Parathyroid adenoma (tissue), 2 donors: ENCODE measurements at regions not wholly inside any gene's neighbourhood (a gene's known extent, or its start where the extent isn't known, plus 50 kb on each side); places are given as distances from the start of the nearest gene placed in this dataset.

Experiments
- H2AFZ ChIP-seq: fragments of 300-600 bp; sonication (generic); one replicate; pipeline ENCODE4 v1.7.0; 2017; ENCODE audit warnings: antibody characterized with exemption, mild to moderate bottlenecking
- H3K27ac ChIP-seq: fragments of 300-600 bp; sonication (generic); one replicate; pipeline ENCODE4 v1.7.0; 2017
- H3K27me3 ChIP-seq: fragments of 300-600 bp; sonication (generic); one replicate; pipeline ENCODE4 v1.7.0; 2017; ENCODE audit warnings: low read length; ENCODE audit not compliant: control insufficient read depth, insufficient read depth
- H3K36me3 ChIP-seq: fragments of 300-600 bp; sonication (generic); one replicate; pipeline ENCODE4 v1.7.0; 2017; ENCODE audit warnings: low read length; ENCODE audit not compliant: control insufficient read depth, insufficient read depth
- H3K4me1 ChIP-seq: fragments of 300-600 bp; sonication (generic); one replicate; pipeline ENCODE4 v1.7.0; 2017; ENCODE audit warnings: control low read depth
- H3K4me2 ChIP-seq: fragments of 300-600 bp; sonication (generic); one replicate; pipeline ENCODE4 v1.7.0; 2017; ENCODE audit warnings: low read length
- H3K4me3 ChIP-seq: fragments of 300-600 bp; sonication (generic); one replicate; pipeline ENCODE4 v1.7.0; 2017; ENCODE audit warnings: low read depth, low read length
- H3K79me2 ChIP-seq: fragments of 300-600 bp; sonication (generic); one replicate; pipeline ENCODE4 v1.7.0; 2017; ENCODE audit warnings: control low read depth
- H3K9ac ChIP-seq: fragments of 300-600 bp; sonication (generic); one replicate; pipeline ENCODE4 v1.7.0; 2017; ENCODE audit warnings: mild to moderate bottlenecking
- H3K9me3 ChIP-seq: fragments of 300-600 bp; sonication (generic); one replicate; pipeline ENCODE4 v1.7.0; 2017; ENCODE audit warnings: low read length; ENCODE audit not compliant: control insufficient read depth
- TF ChIP-seq, protein P1 (sequence below): fragments of 300-600 bp; sonication (generic); IDR thresholded peaks from one replicate; pipeline ENCODE4 v1.7.0; 2017; ENCODE audit warnings: antibody characterized with exemption, mild to moderate bottlenecking
- donor health status: primary hyperparathyroidism.

DNA sequence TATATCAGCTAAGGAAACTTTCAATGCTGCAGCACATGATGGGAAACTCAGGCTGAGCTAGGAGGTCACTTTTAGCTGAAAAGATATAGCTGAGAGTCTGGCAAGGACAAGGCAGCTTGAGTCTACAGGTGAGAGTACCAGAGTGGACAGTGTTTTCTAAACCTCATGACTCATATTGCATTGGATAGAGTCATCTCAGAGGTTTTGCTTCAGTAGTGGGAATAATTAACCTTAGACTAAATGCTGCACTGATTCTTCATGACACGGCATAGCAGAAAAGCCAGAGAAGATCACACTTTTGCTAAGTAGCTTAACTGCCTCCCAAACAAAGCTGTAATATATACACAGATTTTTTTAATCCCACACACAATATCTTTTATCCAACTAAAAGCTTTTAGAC lies 865.0 kb upstream of the CDH2 start:
- Histone ChIP-seq H3K4me2 (no peak overlapping the region), H3K27me3 (no peaks in the 10 kb centered on the region), H3K27ac (no peak overlapping the region), H3K79me2 (no peaks in the 10 kb centered on the region), H3K36me3 (no peaks in the 10 kb centered on the region), H3K4me3 (no peak overlapping the region), H3K9ac (no peak overlapping the region), H2AFZ (no peak overlapping the region), H3K4me1 (no peaks in the 10 kb centered on the region), H3K9me3 (no peaks in the 10 kb centered on the region)
- TF ChIP-seq, protein P1, sequence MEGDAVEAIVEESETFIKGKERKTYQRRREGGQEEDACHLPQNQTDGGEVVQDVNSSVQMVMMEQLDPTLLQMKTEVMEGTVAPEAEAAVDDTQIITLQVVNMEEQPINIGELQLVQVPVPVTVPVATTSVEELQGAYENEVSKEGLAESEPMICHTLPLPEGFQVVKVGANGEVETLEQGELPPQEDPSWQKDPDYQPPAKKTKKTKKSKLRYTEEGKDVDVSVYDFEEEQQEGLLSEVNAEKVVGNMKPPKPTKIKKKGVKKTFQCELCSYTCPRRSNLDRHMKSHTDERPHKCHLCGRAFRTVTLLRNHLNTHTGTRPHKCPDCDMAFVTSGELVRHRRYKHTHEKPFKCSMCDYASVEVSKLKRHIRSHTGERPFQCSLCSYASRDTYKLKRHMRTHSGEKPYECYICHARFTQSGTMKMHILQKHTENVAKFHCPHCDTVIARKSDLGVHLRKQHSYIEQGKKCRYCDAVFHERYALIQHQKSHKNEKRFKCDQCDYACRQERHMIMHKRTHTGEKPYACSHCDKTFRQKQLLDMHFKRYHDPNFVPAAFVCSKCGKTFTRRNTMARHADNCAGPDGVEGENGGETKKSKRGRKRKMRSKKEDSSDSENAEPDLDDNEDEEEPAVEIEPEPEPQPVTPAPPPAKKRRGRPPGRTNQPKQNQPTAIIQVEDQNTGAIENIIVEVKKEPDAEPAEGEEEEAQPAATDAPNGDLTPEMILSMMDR, result no peak

DNA sequence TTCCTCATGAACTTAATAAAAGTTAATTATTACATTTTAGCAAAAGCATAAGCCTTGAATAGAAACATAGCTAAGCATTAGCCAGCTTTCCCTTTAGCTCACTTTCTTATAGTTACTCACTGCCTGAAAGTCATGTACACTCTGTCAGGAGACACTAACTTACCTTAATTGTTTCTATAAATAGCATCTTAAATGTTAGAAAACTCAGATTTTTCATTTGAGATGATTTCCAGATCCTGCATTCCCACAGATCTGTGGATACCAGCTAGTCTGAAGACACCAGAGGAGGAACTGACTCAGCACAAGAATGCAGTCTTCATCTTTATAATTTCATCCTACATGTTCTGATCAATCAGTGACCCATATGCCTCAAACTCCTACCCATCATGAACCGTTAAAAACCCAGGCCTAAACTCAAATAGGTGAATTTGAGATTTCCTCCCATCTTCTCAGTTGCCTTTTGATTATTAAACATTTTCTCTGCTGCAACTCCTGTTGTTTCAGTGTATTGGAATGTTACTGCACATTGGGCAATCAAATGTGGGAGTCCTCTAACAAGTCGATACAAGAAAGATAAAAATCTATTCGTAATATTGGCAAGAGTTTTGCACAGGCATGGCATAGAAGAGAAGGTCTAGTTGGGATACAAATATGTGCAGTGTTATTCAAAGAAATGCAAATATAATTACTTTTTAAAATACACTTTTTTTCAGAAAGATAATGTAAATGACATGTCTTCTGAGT lies 857.4 kb upstream of the CDH2 start:
- Histone ChIP-seq H3K9ac (no peak overlapping the region), H3K36me3 (no peaks in the 10 kb centered on the region), H3K27ac (no peak overlapping the region), H3K4me2 (no peak overlapping the region), H3K79me2 (no peaks in the 10 kb centered on the region), H3K4me3 (no peak overlapping the region), H2AFZ (no peak overlapping the region), H3K9me3 (no peaks in the 10 kb centered on the region), H3K27me3 (no peaks in the 10 kb centered on the region), H3K4me1 (no peaks in the 10 kb centered on the region)
- TF ChIP-seq, protein P1, result no peak

DNA sequence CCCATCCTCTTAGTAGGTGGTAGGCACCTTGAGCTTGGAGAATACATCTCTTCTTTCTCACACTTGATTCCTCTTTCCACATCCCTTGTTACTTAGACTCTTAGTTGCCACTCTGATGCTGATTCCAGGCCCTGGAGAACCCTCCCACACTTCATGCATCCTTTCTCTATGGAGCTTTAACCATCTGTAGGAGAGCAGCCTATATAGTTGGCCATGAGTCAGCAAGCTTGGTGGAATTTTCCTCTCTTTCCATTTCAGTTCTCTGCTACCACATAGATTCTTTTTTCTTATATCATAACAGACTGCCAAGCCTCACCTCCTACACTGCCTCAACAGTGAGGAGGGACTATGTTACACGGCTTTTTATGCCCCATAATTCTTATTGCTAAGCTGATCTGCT lies 851.6 kb upstream of the CDH2 start:
- no peaks in the 10 kb centered on the region for H3K9me3 ChIP-seq
- no peaks in the 10 kb centered on the region for H3K27me3 ChIP-seq
- no peaks in the 10 kb centered on the region for H3K79me2 ChIP-seq
- H3K27ac ChIP-seq, result no peak overlapping the region
- no peak overlapping the region for H2AFZ ChIP-seq
- H3K36me3 ChIP-seq, result no peaks in the 10 kb centered on the region
- H3K9ac ChIP-seq, result no peak overlapping the region
- H3K4me3 ChIP-seq, result no peak overlapping the region
- no peaks in the 10 kb centered on the region for H3K4me1 ChIP-seq
- TF ChIP-seq, protein P1, result no peak
- no peak overlapping the region for H3K4me2 ChIP-seq

DNA sequence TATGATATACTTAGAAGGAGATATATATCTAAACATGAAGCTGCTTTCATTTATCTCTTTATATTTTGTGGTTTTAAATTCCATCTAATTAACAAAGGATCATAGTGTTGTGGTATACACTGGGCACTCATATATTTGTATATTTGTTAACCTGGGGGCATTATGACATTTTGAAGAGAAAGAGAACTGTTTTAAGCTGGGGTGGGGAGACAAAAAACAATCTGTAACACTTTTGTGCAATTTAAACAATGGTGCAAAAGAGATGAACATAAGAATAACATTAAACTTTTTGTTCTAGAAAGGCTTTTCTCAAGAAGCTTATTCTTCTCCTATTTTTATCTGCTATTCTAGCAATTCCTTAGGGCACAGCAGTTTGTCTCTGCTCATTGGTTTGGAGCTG lies 842.0 kb upstream of the CDH2 start:
- H3K9me3 ChIP-seq, result no peaks in the 10 kb centered on the region
- H3K4me1 ChIP-seq, result no peaks in the 10 kb centered on the region
- no peaks in the 10 kb centered on the region for H3K79me2 ChIP-seq
- no peak overlapping the region for H3K9ac ChIP-seq
- TF ChIP-seq, protein P1, result no peak
- H3K36me3 ChIP-seq, result no peaks in the 10 kb centered on the region
- H2AFZ ChIP-seq, result no peak overlapping the region
- H3K27me3 ChIP-seq, result no peaks in the 10 kb centered on the region
- no peak overlapping the region for H3K4me2 ChIP-seq
- no peak overlapping the region for H3K4me3 ChIP-seq
- no peak overlapping the region for H3K27ac ChIP-seq

DNA sequence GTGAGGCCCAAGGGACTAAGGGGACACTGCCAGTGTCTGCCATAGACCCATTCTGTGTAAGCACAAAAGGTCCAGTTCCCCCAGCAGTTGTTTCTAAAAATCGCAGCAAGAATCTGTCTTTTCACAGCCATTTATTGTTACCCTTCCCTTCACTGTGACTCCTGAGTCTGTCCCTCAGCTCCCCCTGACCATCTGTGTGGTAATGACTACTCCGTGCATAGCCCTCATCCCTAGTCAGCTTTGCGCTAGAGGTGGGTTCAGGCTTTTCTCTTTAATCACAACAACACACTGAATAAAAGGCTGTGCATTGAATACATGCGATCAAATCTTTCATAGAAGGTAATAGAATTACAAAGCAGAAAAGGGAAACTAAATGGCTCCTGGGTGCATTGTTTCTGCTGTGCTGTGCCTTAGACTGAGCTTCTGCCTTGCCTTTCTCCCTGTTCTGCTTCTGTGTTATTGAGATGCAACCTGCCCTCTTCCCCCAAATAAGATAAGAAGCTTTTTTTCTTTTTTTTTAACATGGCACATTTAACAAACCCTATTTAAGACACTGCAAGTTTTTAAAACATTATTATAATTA lies 836.0 kb upstream of the CDH2 start:
- Histone ChIP-seq H3K36me3 (no peaks in the 10 kb centered on the region), H3K9me3 (no peaks in the 10 kb centered on the region), H3K4me1 (no peaks in the 10 kb centered on the region), H3K9ac (no peak overlapping the region), H3K27me3 (no peaks in the 10 kb centered on the region), H3K4me3 (no peak overlapping the region), H3K4me2 (no peak overlapping the region), H2AFZ (no peak overlapping the region), H3K27ac (no peak overlapping the region), H3K79me2 (no peaks in the 10 kb centered on the region)
- TF ChIP-seq, protein P1, result no peak
